M059J (cell line): ENCODE measurements at regions not wholly inside any gene's neighbourhood (a gene's known extent, or its start where the extent isn't known, plus 50 kb on each side); places are given as distances from the start of the nearest gene placed in this dataset.

Source experiments
- DNase-seq: peaks from one replicate; pipeline ENCODE4 v3.0.0-alpha.2; 2012; ENCODE audit warnings: low read depth

DNA sequence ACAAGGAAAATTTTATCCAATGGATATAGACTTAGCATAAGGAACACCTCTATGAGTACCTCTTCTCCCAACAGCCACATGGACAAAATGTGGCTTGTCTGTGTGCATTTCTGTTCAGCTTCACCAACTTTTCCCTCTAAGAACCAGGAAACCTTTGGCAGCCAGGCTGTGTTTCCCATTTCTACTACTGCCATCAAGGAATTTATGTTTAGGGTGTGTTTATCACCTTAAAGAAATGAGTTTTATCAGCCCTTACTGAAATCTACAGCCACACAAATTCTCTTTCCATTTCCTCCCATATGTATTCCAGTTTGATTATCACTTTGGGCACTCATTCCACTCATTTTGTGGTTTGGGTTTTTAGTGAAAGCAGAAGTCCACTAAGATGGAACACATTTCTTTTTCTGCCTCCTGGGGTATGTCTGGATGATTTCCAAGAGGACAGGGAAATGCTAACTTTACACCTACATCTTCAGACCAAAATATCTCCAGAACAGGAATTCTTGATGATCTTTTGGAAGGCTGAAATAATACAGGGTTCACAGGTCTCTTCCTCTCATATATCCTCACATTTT lies 82.6 kb upstream of the MAOA start:
- DNase-seq, result no peak

DNA sequence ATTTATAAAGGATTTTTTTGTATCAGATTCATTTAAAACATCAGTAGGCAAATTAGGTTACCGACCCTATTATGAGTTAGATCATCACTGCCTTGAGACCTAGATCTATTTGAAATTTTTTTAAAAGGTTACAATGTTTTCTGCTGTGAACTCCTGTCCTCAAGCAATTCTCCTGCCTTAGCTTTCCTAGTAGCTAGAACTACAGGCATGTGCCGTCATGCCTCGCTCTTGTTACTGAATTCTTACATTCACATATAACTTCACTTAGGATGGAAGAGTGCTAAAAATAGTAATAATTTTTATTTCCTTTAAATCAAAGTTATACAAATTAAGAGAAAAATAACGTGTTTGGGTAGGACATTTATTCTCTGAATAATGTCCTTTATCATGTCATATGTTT lies 75.5 kb upstream of the MAOA start:
- DNase-seq, result no peak

GRCh38 chrX:43581167-43581566 lies 74.9 kb upstream of the MAOA start:
- DNase-seq, result no peak

GRCh38 chrX:43581888-43582539 lies 74.1 kb upstream of the MAOA start:
- no peak for DNase-seq

- no peak for DNase-seq
Measured at GRCh38 chrX:43582540-43582913, 73.6 kb upstream of the MAOA start.

DNA sequence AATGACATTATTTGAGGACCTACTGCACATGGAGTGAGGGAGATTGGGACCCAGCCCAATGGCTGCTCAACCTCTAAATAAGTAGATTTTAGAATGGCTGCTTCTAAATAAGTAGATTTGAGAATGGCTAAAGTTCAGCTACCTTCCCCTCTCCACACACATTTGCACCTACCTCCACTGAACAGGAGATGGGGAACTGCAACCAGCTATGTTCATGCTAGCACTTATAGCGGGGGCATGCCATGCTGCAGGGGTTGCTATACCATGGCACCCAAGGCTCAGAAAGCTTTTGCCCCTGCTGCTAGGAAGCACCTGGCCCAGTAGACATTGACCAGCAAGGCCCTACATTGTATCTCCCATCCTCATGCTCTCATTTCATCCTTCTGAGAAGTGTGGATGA lies 70.2 kb upstream of the MAOA start:
- DNase-seq, result no peak

DNA sequence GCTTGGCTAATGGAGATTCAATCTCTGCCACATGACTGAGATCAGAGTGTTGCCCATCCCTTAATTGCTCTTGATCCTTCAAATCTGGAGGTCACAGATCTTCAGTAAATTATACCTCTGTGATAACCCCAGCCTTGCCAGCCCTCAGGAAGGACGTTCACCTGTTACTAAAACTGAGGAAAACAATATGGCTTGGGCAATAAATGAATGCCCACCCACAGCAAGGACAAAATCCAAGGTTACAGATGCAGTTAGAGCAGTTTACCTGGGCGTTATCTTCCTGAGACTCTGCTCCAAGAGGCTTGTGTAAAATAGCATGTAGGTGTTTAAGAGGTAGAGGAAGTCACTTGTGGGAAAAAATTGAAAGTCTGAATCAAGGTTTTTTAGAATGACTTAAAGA lies 69.3 kb upstream of the MAOA start:
- DNase-seq, result no peak

- DNase-seq, result no peak
Measured at GRCh38 chrX:43589735-43590134, 66.4 kb upstream of the MAOA start.

GRCh38 chrX:43590150-43590549 lies 65.9 kb upstream of the MAOA start:
- no peak for DNase-seq

GRCh38 chrX:43592597-43592996 lies 63.5 kb upstream of the MAOA start:
- no peak for DNase-seq

- no peak for DNase-seq
Measured at GRCh38 chrX:43595931-43596330, 60.2 kb upstream of the MAOA start.

GRCh38 chrX:43604753-43605152 lies 51.3 kb upstream of the MAOA start:
- no peak for DNase-seq

DNA sequence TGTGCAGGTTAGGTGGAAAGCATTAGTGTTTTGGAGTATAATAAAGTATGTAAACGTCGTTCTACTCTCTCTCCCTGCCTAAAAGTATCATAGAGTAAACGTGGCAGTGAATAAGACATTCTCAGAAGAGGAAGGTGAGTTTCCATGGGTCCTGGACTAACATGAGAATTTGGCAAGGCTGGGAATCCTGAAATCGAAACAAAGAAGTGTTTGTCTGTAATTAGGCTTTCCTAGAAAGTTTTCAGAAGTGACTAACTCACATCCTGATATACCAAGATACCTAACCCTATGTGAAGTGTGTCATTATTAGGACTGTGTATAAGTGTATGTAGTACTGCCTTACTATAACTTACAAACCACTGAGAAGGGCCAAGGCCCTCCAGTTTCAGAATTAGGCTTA lies 50.7 kb upstream of the MAOA start:
- DNase-seq, result peak; percentile 58
